ENCODE measurements at regions not wholly inside any gene's neighbourhood (a gene's known extent, or its start where the extent isn't known, plus 50 kb on each side); places are given as distances from the start of the nearest gene placed in this dataset.
"Not testable (repeated sequence)": the region's sequence is repeated elsewhere in the genome, so short reads cannot be mapped to it uniquely, and the experiment has no call there.

GRCh38 chr15:22377859-22378258, 80.8 kb upstream of the GOLGA6L22 start:
- TF ChIP-seq CTCF, POLR2A (IDR thresholded peaks at IDR 0.05): not testable (repeated sequence)

Measured in adrenal gland (tissue), 5 donors.